ENCODE measurements at regions not wholly inside any gene's neighbourhood (a gene's known extent, or its start where the extent isn't known, plus 50 kb on each side); places are given as distances from the start of the nearest gene placed in this dataset.

DNA sequence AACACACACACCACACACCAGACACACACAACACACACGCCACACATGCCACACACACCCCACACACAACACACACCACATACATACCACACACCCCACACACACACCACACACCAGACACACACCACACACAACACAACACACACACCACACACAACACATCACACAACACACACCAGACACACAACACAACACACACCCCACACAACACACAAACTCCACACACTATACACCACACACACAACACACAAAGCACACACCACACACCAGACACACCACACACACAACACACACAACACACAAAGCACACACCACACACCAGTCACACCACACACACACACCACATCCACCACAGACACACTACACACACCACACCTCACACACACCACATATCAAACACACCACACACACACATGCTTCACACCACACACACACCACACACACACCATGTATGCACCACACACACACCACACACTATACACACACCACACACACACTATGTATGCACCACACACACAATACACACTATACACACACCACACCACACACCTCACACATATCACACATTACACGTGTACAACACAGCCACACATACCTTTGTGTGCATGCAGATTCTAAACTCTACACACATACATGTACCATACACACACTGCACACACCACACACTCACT, 72.2 kb downstream of the TMEM18 start:
- H3K4me3 ChIP-seq, result no peak overlapping the region
- intact Hi-C loops (cut with DNase I), result no loop called here
- H3K27me3 ChIP-seq, result no peaks in the 10 kb centered on the region
- DNase-seq, result no peak
- H3K9me3 ChIP-seq, result no peaks in the 10 kb centered on the region
- H3K36me3 ChIP-seq, result no peaks in the 10 kb centered on the region
- 94 to 95% methylated on average over 2 of the region's 2 CpGs for WGBS, 2 donors
- no peaks in the 10 kb centered on the region for H3K4me1 ChIP-seq
- no peak overlapping the region for H3K27ac ChIP-seq
- TF ChIP-seq EP300 (IDR thresholded peaks at IDR 0.05) (no peak), POLR2AphosphoS5 (IDR thresholded peaks at IDR 0.05) (no peak), POLR2A (IDR thresholded peaks at IDR 0.05) (no peak)
- TF ChIP-seq, protein P1, sequence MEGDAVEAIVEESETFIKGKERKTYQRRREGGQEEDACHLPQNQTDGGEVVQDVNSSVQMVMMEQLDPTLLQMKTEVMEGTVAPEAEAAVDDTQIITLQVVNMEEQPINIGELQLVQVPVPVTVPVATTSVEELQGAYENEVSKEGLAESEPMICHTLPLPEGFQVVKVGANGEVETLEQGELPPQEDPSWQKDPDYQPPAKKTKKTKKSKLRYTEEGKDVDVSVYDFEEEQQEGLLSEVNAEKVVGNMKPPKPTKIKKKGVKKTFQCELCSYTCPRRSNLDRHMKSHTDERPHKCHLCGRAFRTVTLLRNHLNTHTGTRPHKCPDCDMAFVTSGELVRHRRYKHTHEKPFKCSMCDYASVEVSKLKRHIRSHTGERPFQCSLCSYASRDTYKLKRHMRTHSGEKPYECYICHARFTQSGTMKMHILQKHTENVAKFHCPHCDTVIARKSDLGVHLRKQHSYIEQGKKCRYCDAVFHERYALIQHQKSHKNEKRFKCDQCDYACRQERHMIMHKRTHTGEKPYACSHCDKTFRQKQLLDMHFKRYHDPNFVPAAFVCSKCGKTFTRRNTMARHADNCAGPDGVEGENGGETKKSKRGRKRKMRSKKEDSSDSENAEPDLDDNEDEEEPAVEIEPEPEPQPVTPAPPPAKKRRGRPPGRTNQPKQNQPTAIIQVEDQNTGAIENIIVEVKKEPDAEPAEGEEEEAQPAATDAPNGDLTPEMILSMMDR (IDR thresholded peaks at IDR 0.05), result no peak

DNA sequence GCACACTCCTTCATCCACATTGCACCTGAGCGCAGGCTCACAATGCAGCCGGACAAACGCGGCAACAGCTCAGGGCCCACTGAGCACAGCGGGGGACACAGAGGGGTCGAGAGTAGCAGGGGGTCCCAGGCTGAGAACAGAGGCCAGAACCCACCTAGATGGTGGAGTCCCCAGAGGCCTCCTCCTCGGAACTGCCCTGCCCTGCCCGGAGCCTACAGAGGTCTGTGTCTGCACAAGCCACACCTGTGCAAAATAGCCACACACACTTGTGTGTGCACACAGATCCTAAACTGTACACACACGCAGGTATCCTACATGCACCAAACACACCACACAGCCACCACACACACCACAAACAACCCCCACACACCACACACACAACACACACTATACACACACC, 72.8 kb downstream of the TMEM18 start:
- no peaks in the 10 kb centered on the region for H3K9me3 ChIP-seq
- no peak overlapping the region for H3K4me3 ChIP-seq
- no peak for TF ChIP-seq POLR2A (IDR thresholded peaks at IDR 0.05)
- TF ChIP-seq, protein P1 (IDR thresholded peaks at IDR 0.05), result no peak
- TF ChIP-seq EP300 (IDR thresholded peaks at IDR 0.05), result no peak
- no peak for TF ChIP-seq POLR2AphosphoS5 (IDR thresholded peaks at IDR 0.05)
- no peak overlapping the region for H3K27ac ChIP-seq
- H3K27me3 ChIP-seq, result no peaks in the 10 kb centered on the region
- 88% methylated on average over 9 of the region's 9 CpGs for WGBS, 2 donors
- no peak for DNase-seq
- H3K4me1 ChIP-seq, result no peaks in the 10 kb centered on the region
- intact Hi-C loops (cut with DNase I), result no loop called here
- H3K36me3 ChIP-seq, result no peaks in the 10 kb centered on the region

DNA sequence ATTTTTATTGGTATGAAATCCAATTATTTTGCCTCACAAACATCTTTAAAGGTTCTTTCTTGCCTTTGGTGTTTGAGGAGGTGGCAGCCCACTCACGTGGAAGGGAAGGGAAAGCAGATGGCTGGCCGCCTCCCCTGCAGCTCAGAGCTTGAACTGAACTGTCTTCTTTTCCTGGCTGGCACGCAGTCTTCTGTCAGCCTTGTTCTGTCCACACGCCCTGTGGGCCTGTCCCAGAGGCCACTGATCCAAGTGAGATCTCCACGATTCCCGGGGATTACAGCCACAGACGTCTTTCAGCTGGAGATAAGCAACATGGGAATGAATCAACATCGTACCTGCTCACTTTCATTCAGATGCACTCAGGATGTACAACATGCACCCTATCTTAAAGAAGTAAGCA, 73.3 kb downstream of the TMEM18 start:
- 72 to 81% methylated on average over 8 of the region's 8 CpGs for WGBS, 2 donors
- Histone ChIP-seq H3K27ac (no peak overlapping the region), H3K36me3 (no peaks in the 10 kb centered on the region), H3K4me3 (no peak overlapping the region), H3K9me3 (no peaks in the 10 kb centered on the region), H3K4me1 (no peaks in the 10 kb centered on the region), H3K27me3 (no peaks in the 10 kb centered on the region)
- TF ChIP-seq, protein P1 (IDR thresholded peaks at IDR 0.05), result no peak
- no peak for TF ChIP-seq POLR2AphosphoS5 (IDR thresholded peaks at IDR 0.05)
- TF ChIP-seq POLR2A (IDR thresholded peaks at IDR 0.05), result no peak
- TF ChIP-seq EP300 (IDR thresholded peaks at IDR 0.05), result no peak
- intact Hi-C loops (cut with DNase I), result no loop called here
- DNase-seq, result no peak

DNA sequence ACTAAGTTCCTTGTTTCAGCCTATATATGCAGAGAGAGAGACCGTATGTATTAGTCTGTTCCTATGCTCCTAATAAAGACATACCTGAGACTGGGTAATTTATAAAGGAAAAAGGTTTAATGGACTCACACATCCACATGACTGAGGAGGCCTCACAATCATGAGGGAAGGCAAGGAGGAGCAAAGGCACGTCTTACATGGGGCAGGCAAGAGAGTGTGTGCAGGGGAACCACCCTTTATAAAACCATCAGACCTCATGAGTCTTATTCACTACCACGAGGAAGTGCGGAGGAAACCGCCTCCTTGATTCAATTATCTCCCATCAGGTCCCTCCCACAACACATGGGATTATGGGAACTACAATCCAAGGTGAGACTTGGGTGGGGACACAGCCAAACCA, 73.8 kb downstream of the TMEM18 start:
- no peaks in the 10 kb centered on the region for H3K4me1 ChIP-seq
- WGBS, 2 donors, result 61 to 72% methylated on average over 5 of the region's 5 CpGs
- H3K27ac ChIP-seq, result no peak overlapping the region
- no peaks in the 10 kb centered on the region for H3K27me3 ChIP-seq
- DNase-seq, result no peak
- H3K36me3 ChIP-seq, result no peaks in the 10 kb centered on the region
- H3K4me3 ChIP-seq, result no peak overlapping the region
- intact Hi-C loops (cut with DNase I), result no loop called here
- H3K9me3 ChIP-seq, result no peaks in the 10 kb centered on the region
- no peak for TF ChIP-seq POLR2AphosphoS5 (IDR thresholded peaks at IDR 0.05)
- no peak for TF ChIP-seq POLR2A (IDR thresholded peaks at IDR 0.05)
- TF ChIP-seq, protein P1 (IDR thresholded peaks at IDR 0.05), result no peak
- TF ChIP-seq EP300 (IDR thresholded peaks at IDR 0.05), result no peak

Measured in sigmoid colon (tissue), 6 donors.